CD4-positive, alpha-beta T cell treated with Interleukin-6 at 100 ng/mL for 8 hours (primary cell): ENCODE measurements at regions not wholly inside any gene's neighbourhood (a gene's known extent, or its start where the extent isn't known, plus 50 kb on each side); places are given as distances from the start of the nearest gene placed in this dataset.
"Not testable (repeated sequence)": the region's sequence is repeated elsewhere in the genome, so short reads cannot be mapped to it uniquely, and the experiment has no call there.

Source experiments
- DNase-seq: peaks from one replicate; pipeline ENCODE4 v3.0.0-alpha.2; 2020; ENCODE audit warnings: mixed read lengths, low spot score

DNA sequence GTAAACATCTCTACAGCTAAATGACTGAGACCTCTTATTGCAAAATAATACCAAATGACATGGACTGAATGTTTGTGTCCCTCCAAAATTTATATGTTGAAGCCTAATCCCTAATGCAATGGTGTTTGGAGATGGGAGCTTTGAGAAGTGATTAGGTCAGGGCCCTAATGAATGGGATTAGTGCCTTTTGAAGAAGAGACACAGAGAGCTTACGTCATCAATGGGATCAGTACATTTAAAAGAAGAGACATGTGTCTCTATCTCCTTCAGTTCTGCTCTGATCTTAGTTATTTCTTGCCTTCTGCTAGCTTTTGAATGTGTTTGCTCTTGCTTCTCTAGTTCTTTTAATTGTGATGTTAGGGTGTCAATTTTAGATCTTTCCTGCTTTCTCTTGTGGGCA lies 301.6 kb upstream of the FSTL5 start:
- DNase-seq = not testable (repeated sequence)

DNA sequence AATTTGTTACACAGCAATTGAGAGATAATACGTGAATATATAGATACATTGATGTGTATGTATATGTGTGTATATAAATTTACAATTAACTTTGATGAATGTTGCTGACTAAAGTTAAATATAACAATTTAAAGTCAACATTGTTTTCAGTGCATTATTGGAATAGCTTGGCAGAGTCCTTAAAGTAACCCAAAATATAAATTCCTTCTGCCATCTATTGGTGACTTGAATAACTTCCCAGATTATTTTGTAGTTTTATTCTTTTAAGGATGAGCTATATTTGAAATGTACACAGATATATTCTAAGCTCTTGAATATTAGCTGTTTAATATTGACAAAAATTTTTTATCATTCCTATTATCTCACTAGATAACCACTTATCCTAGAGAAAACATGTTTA lies 298.2 kb upstream of the FSTL5 start:
- no peak for DNase-seq

DNA sequence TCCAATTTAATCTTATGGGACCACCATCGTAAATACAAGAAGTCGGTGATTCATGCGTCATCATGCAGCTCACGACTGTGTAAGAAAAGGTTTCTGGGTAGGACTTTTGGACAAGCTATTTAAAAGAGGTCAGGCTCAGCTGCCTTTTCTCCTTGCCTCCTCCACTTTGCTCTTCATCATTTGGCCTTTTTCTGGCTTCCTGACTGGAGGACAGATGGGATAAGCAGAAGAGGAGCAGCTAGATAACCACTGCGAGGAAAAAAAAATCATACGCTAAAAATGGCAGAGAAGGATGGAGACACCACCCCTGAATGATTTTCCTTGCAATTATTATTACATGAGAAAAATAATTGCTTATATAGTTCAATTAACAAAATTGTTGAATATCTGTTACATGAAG lies 294.3 kb upstream of the FSTL5 start:
- DNase-seq = no peak

DNA sequence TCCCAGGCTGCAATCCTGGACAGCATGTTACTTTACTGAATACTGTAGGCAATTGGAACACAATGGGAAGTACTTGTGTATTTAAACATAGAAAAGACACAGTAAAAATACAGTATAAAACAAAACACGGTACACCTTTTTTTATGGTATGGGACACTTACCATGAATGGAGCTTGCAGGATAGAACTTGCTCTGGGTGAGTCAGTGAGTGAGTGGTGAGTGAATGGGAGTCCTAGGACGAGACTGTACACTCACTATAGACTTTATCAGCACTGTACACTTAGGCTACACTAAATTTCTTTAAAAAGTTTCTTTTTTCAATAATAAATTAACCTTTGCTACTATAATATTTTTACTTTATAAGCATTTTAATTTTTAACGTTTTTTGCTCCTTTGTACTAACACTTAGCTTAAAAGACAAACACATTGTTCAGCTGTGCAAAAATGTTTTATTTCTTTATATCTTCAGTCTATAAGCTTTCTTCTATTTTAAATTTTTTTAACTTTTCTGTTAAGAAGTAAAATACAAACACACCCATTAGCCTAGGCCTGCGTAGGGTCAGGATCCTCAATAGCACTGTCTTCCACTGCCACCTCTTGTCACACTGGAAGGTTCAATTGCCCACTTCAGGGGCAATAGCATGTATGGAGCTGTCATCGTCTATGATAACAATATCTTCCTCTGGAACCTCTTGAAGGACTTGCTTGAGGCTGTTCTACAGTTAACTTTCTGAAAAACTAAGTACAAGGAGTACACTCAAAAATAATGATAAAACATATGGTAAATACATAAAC lies 293.5 kb upstream of the FSTL5 start:
- DNase-seq = no peak

DNA sequence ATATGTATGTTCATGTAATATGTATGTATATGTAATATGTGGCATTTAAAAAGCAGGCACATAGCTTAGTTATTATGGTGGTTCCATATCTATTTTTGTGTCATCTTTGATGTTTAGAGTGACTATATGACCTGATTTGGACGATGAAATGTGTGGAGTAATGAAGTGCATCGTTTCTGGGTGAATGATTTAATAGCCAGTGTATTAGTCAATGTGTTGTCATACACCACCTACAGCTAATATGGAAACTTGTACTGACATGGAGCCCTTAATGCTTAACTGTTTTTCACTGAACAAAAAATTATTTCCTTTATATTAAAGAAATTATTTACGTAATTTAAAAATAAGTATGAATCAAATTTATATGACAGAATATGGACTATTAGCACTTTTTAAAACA lies 292.3 kb upstream of the FSTL5 start:
- DNase-seq = no peak

DNA sequence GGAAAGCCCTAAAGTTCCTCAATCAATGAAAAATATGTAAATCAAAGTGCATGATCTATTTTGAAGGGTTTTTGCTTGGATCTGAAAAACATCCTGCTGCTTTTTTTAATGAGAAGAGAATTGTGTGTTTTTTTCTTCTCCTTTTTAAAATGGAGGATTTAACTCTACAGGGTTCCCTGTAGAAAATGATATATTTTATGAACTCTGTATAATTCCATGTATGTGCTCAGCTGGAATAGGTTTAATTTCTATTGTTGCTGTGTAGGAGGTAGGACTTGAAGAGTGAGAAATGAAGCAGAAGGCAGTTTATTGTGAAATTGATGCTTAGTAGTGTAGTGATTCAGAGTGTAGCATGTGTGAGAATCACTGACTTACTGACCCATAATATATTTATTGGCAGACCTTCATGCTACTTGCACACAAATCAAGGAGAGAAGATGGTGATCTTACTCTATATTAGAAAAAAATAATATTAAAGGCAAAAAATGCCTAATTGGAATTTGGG lies 286.8 kb upstream of the FSTL5 start:
- no peak for DNase-seq

DNA sequence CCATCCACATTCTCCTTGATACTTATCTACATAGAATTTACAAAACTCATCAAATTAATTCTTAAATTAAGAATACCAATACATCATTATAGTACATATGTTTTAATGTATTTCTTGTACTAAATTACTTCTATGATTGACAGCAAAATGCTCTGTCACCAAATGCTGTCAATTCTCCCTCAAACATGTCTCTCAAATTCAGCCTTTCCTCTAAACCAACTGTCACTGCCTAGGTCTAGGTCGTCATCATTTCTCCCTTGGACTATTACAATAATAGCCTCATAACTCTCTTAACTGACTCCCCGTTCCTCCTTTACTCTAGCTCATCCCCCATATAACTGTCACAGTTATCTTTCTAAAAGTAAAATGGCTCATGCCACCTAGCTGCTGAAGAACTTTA lies 279.7 kb upstream of the FSTL5 start:
- DNase-seq = no peak

DNA sequence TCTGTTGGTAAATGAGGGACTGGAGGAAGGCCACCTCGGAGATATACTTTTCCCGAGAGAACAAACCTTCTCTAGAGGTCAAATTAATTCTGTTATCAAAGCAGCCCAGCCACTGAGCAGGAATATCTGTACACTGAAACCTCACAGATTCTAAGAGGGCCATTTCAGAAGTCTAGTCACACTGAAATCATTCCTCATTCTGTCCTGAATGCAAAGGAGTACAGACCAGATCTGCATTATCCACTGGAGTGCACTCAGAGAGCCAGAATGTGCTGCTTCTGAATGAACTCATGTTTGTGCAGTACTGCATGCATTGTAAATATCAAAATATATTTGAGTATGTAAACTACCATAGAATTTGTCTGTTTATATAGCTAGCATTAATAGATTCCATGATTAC lies 278.3 kb upstream of the FSTL5 start:
- DNase-seq = no peak

DNA sequence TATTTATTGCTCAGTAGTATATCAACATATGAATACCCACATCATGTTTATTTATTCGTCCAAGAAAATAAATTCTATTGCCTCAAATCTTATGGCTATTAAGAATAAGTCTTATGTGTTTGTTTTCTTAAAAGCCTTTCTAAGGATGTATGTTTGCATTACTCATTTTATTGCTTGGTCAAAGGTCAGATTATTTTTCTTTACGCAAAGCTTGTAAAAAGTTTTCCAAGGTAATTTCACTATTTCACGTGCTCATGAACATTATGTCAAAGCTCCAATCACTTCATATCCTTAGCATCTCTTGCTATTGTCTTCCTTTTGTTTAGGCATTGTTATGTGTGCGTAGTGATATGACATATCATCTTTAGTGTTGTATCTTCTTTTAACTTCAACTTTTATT lies 258.5 kb upstream of the FSTL5 start:
- DNase-seq = no peak

DNA sequence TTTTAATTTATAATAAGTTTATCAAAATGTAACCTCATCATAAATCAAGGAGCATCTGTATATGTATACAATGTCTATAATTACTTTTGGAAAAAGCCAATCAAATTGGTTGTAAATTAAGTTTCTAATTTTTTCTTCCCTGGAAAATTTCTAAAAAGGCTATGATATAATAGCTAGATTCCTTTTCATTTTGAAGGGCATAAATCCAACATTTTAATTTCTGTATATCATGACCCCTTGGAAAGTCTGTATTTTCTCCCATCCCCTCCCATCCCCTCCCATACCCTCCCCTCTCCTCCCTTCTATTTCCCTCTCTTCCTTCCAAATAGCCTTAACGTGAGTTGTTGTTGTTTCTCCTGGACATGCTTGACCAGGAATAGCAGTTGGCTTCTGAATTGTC lies 247.1 kb upstream of the FSTL5 start:
- no peak for DNase-seq

DNA sequence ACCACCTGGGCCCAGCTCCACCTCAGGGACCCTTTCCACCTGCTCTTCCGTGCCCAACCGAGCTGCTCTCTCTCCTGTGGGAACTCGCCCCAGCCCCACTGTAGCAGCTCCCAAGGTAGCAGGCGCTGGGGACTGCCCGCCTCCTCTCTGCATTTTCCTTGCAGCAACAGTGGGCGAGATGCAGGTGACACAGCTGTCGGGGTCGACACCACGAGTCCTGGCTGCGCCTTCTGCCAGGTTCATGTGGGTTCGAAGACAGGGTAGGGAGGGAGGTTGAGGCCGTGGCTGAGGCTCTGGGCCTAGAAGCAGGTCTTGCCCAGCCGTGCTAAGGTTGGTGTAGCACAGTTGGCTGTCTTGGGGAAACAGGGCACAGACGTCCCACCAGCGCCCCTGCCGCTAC lies 245.2 kb upstream of the FSTL5 start:
- no peak for DNase-seq

DNA sequence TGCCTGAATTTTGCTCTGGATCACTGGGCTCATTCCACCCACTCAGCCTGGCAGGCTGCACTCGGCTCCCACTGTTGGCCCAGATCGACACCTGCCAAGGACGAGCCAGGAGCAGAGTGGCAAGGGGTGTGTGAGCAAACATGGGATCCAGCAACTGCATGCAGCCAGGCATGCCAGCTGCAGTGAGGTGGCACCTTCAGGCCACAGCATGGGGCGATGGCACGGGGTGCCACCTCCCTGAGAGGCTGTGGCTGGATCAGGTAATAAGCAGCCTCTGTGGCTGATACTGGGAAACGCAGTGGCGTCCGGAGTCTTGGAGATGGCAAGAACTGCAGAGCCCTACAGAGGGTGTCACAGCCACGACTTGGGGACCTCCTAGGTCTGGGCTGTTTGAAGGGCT lies 244.5 kb upstream of the FSTL5 start:
- no peak for DNase-seq

DNA sequence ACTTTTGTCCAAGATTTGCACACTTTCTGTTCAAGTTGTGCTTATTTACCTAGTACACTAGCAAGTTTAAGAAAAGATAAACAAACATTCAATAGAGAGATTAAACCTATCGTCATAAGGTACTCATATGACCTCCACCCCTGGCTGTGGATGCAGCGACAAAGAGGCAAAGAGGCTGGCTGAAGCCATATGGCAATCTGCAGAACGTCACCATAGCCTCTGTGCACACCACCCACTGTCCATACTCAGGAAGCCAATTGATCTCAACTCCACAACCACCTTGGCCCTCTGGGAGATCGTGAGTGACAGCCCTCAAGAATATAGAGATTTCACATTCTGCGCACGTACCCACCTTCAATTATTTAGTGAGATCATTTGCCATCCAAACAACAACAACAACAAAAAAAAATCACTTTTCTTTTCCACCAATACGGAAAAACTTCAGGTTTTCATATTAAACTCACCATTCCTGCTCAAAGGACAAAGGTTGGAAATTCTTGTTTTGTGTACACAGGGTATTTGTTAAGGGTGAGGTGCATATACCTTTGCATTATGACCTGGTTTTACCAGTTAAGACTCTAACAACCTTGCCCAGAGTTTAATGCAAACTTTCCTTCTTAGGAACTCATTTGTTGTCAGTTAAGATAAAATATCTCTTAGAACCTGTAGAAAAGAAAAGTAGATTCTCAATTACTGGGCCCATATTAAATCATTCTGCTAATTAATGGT lies 243.0 kb upstream of the FSTL5 start:
- DNase-seq = no peak

DNA sequence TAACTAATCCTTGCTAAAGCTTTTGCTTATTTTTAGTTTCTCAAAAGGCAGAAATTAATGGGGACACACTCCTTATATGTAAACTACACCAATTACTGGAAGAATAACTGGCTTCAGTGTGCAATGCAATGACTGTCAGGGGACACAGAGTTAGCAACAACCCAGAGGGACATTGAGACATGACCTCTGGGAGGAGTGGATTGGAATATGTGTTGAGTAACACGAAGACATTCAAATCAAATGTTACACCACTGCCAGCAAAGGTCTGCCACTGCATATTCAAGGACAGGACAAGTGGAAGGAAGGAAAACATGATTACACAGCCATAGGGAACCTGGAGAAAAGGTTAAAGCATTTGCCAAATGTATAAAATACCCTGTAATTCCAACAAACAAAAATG lies 240.1 kb upstream of the FSTL5 start:
- DNase-seq = no peak

DNA sequence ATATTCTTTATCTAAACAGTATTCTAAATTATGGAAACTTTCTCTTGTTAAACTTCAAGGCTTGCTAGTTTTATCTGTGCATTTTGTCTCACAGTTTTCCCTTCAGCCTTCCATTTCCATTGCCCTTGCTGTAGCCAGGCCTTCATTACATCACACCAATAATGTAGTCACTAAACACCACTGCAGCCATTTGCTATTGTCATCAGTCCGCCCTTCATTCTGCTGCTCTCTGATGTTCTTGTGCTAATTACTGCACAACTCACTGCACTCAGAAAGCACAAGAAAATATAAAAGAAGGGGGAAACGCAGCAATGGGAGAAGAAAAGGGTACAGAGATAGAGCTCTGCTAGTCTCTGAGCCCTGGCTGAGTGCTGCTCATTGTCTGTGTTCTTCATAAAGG lies 239.6 kb upstream of the FSTL5 start:
- DNase-seq = no peak

DNA sequence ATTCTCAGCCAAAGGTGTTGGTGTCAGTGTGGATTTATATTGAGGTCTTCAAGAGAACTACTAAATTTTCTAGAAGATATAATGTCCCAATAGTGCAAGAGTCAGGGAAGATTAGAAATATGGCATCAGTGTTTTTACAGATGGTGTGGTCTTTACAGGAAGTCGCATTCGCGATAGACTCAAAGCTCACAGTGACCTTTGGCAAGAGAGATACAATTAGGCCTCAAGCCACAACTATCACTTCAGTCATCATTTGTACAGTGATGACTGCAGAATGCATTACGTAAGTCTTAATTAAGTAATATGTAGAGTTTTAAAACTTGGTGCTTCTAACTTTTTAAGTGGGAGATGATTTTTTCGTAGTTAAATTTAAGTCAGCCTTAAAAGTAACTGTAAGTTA lies 237.2 kb upstream of the FSTL5 start:
- no peak for DNase-seq

DNA sequence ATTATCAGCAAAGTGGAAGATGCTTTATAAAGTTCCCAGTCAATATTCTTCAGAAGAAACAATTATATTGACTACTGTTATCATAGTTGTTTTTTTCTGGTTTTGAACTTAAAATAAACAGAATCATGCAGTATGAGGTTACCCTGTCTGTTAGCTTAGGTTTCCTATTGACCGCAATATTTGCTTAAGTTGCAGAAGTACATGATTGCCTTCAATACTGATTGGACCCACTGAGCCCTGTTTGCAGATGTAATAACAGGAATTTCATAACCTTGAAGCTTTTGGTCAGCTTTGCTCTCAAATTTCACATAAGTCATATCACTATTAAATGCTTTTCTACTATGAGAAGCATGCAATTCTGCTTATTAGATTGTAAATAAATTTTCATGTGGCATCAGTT lies 229.1 kb upstream of the FSTL5 start:
- DNase-seq = no peak

DNA sequence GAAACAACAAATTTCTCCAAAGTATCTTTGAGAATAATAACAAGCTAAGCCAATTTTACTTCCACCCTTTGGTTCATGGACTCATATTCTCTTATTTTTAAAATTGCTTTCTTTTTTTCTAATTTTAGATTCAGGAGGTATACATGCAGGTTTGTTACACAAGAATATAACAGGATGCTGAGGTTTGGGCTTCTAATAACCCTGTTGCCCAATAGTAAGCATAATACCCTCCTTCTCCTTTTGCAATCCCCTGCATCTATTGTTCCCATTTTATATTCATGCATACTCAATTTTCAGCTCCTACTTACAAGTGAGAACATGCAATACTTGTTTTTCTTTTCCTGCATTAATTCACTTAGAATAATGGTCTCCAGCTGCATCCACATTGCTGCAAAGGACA lies 202.3 kb upstream of the FSTL5 start:
- DNase-seq = no peak

DNA sequence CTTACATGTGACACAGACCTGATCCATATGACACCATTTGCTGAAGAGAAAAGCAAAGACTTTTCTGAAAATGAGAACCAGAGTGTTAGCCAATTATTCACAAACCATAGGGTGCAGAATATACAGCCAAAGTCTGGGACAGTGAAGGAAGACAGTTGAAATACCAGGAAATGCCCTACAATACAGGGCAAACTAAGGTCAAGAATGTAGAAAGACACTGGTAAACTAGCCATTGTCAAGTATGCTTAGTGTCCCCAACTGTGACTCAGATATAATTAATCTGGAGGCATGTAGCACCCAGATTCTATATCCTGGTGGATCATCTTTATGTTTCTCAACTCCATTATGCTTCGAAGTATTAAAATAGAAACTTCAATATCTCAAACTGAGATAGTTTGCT lies 200.9 kb upstream of the FSTL5 start:
- DNase-seq = no peak

DNA sequence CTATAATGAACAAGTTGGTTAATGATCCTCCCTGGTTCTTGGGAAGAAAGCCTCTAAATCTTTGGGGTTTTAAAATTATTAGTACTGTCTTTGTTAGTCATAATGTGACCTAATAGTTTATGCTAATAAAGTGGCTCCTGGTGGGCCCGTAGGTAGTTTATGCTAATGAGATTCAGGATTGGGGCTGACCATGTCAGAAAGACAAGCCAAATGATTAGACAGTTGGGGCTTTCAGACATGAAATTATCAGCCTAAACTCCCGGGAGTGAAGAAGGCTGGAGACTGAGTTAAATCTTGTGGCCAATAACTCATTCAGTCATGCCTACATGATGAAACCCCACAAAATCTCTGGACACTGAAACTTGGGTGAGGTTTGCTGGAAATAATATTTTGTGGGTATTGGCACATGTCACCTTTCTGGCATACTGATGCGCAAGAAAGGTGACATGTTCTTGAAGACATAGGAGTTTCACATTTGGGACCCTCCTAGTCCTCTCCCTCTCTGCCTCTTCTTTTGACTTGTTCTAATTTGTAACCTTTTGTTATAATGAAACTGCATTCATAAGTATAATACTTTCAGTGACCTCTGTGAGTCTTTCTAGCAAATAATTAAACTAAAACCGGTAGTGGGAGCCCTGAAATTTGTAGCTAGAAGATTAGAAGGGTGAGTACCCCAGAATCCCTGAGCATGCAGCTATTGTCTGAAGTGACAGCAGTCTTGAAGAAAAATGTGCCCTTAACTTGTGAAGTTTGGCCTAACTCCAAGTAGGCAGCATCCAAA lies 196.8 kb upstream of the FSTL5 start:
- DNase-seq = no peak

DNA sequence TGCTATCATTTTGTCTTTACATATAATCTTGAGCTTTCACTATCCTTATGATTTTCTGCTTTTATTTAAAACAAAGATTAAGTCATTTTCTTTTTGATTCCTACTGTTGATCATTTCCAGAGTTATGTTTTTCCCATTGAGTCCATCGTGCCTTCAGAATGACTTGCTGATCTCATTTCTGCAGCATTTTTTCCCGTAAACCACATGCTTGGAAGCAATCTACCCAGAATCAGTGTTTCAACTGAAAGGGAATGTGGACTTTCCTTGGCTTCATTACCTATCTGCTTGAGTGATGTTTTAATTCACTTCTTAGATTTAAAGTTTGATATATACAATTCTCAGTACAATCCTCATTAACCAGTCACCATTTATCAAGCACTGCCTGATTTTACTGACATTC lies 192.4 kb upstream of the FSTL5 start:
- DNase-seq = no peak

DNA sequence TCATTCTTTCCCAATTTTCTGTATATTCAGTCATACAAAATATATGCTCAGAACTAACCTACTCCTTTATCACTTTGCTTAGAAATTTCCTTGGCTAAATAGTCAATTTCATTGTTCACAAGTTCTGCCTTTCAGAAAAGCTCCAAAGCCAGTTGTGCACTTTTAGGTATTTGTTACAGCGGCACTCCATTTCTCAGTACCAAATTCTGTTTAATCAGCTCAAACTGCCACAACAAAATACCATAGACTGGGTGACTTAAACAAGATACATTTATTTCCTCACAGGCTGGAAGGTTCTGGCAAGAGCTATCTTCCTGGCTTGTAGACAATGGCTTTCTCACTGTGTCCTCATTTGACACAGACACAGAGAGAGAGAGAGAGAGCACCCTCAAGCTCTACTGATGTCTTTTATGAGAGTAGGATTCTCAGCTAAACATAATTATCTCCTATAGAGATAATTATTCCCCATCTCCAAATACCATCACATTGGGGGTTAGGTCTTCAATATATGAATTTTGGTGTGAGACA lies 188.8 kb upstream of the FSTL5 start:
- DNase-seq = no peak

DNA sequence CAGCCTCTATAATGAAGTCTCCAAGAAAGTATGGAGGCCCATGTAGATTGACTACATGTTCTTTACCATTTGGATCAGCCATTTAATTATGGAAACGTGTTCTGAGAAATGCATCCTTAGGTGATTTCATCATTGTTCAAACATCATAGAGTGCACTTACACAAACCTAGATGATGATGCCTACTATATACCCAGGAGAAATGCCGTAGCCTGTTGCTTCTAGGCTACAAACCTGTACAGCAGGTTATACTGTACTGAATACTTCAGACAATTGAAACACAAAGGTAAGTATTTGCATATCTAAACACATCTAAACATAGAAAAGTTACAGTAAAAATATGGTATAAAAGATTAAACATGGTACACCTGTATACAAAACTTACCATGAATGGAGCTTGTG lies 186.5 kb upstream of the FSTL5 start:
- DNase-seq = no peak
